ENCODE measurements at regions not wholly inside any gene's neighbourhood (a gene's known extent, or its start where the extent isn't known, plus 50 kb on each side); places are given as distances from the start of the nearest gene placed in this dataset.

- peaks cover 2% of the 10 kb centered on the region for H3K27me3 Mint-ChIP-seq (ENCODE audit: low read depth)
Measured at GRCh38 chr3:18666655-18667054, 241.5 kb upstream of the SATB1 start.

GRCh38 chr3:18660059-18660458, 234.9 kb upstream of the SATB1 start:
- DNase-seq (ENCODE audit: low read depth, low spot score), result no peak
- H3K36me3 Mint-ChIP-seq (ENCODE audit: low read depth), result no peaks in the 10 kb centered on the region
- no peaks in the 10 kb centered on the region for H3K9me3 Mint-ChIP-seq
- H3K4me3 Mint-ChIP-seq, result no peak overlapping the region
- H3K27ac Mint-ChIP-seq (ENCODE audit: unreplicated experiment), result no peak overlapping the region
- no peaks in the 10 kb centered on the region for H3K4me1 Mint-ChIP-seq
- H3K27me3 Mint-ChIP-seq (ENCODE audit: low read depth), result no peaks in the 10 kb centered on the region
- TF ChIP-seq CTCF (conservative IDR thresholded peaks at IDR 0.05), result no peak

More at GRCh38 chr3:18666655-18667054, 241.5 kb upstream of the SATB1 start:
- DNase-seq (ENCODE audit: low read depth, low spot score), result no peak
- Mint-ChIP-seq H3K4me1 (no peaks in the 10 kb centered on the region), H3K9me3 (no peaks in the 10 kb centered on the region), H3K27ac (ENCODE audit: unreplicated experiment) (no peak overlapping the region), H3K36me3 (ENCODE audit: low read depth) (no peaks in the 10 kb centered on the region), H3K4me3 (no peak overlapping the region)
- TF ChIP-seq CTCF (conservative IDR thresholded peaks at IDR 0.05), result no peak

- no peak for DNase-seq (ENCODE audit: low read depth, low spot score)
- no peak overlapping the region for H3K27ac Mint-ChIP-seq (ENCODE audit: unreplicated experiment)
- no peaks in the 10 kb centered on the region for H3K4me1 Mint-ChIP-seq
- no peaks in the 10 kb centered on the region for H3K36me3 Mint-ChIP-seq (ENCODE audit: low read depth)
- no peaks in the 10 kb centered on the region for H3K27me3 Mint-ChIP-seq (ENCODE audit: low read depth)
- TF ChIP-seq CTCF (conservative IDR thresholded peaks at IDR 0.05), result no peak
- H3K4me3 Mint-ChIP-seq, result no peak overlapping the region
- H3K9me3 Mint-ChIP-seq, result no peaks in the 10 kb centered on the region
Measured at GRCh38 chr3:18657858-18658820, 233.0 kb upstream of the SATB1 start.

GRCh38 chr3:18656866-18657265, 231.7 kb upstream of the SATB1 start:
- Mint-ChIP-seq H3K4me1 (no peaks in the 10 kb centered on the region), H3K9me3 (no peaks in the 10 kb centered on the region), H3K36me3 (ENCODE audit: low read depth) (no peaks in the 10 kb centered on the region), H3K4me3 (no peak overlapping the region), H3K27ac (ENCODE audit: unreplicated experiment) (no peak overlapping the region), H3K27me3 (ENCODE audit: low read depth) (no peaks in the 10 kb centered on the region)
- TF ChIP-seq CTCF (conservative IDR thresholded peaks at IDR 0.05), result no peak
- no peak for DNase-seq (ENCODE audit: low read depth, low spot score)

GRCh38 chr3:18656410-18656809, 231.3 kb upstream of the SATB1 start:
- H3K27me3 Mint-ChIP-seq (ENCODE audit: low read depth), result no peaks in the 10 kb centered on the region
- H3K4me3 Mint-ChIP-seq, result no peak overlapping the region
- no peaks in the 10 kb centered on the region for H3K4me1 Mint-ChIP-seq
- no peak for DNase-seq (ENCODE audit: low read depth, low spot score)
- no peaks in the 10 kb centered on the region for H3K9me3 Mint-ChIP-seq
- no peak for TF ChIP-seq CTCF (conservative IDR thresholded peaks at IDR 0.05)
- no peak overlapping the region for H3K27ac Mint-ChIP-seq (ENCODE audit: unreplicated experiment)
- H3K36me3 Mint-ChIP-seq (ENCODE audit: low read depth), result no peaks in the 10 kb centered on the region

All from neural crest cell (in vitro differentiated cells).